ENCODE measurements at regions not wholly inside any gene's neighbourhood (a gene's known extent, or its start where the extent isn't known, plus 50 kb on each side); places are given as distances from the start of the nearest gene placed in this dataset.

DNA sequence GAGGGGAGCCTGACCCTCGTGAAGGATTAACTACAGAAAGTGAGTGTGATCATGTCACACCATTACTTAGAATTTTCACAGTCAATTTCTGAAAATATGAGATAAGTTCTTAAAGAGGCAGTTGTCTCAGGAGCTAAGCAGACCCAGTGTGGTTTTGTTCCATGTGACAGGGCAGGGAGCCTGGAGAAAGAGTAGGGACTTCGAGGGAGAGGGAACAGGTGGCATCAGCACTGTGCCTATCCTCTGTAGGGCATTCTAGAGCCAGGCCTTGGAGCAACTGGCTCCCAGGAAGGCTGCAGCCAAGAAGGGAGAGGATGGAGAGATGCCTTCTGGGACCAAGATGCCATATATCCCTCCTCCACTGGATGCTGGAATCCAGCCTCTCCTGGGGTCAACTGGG, 183.0 kb downstream of the TSHZ3 start:
- DNase-seq: no peak
- no peak overlapping the region for H3K4me3 ChIP-seq

DNA sequence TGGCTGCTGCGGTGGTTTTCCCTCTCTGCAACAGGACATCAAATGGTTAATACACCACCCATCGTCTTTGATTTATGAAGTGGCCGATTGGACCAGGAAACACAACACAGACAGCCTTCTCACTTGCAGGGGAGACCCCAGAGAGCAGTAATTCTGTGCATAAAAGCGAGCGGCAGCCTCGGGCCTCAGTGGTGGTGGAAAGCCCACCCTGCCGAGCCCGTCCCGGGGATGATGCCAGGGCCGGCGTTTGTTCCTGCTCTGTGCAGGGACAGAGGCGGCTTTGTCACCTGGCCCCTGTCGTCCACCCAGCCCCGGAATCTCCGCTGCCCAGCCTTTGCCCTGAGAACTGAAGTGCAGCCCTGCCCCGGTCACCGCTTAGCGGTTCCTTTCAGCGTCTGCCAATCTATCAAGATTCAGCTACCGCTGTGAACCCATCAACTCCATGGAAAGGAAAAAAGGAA, 184.4 kb downstream of the TSHZ3 start:
- TF ChIP-seq, protein P1, sequence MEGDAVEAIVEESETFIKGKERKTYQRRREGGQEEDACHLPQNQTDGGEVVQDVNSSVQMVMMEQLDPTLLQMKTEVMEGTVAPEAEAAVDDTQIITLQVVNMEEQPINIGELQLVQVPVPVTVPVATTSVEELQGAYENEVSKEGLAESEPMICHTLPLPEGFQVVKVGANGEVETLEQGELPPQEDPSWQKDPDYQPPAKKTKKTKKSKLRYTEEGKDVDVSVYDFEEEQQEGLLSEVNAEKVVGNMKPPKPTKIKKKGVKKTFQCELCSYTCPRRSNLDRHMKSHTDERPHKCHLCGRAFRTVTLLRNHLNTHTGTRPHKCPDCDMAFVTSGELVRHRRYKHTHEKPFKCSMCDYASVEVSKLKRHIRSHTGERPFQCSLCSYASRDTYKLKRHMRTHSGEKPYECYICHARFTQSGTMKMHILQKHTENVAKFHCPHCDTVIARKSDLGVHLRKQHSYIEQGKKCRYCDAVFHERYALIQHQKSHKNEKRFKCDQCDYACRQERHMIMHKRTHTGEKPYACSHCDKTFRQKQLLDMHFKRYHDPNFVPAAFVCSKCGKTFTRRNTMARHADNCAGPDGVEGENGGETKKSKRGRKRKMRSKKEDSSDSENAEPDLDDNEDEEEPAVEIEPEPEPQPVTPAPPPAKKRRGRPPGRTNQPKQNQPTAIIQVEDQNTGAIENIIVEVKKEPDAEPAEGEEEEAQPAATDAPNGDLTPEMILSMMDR (IDR thresholded peaks at IDR 0.05; ENCODE audit: borderline replicate concordance): no peak
- DNase-seq: no peak
- Histone ChIP-seq H3K9me3 (replicated peaks) (no peaks in the 10 kb centered on the region), H3K4me3 (no peak overlapping the region), H3K27ac (replicated peaks) (no peak overlapping the region), H3K36me3 (no peaks in the 10 kb centered on the region), H3K4me1 (no peaks in the 10 kb centered on the region), H3K27me3 (ENCODE audit: low read depth) (peaks cover 68% of the 10 kb centered on the region)
- intact Hi-C loops (cut with micrococcal nuclease): no loop called here

More for the DNA sequence above, 183.0 kb downstream of the TSHZ3 start:
- H3K36me3 ChIP-seq: no peaks in the 10 kb centered on the region
- intact Hi-C loops (cut with micrococcal nuclease): no loop called here
- H3K9me3 ChIP-seq (replicated peaks): no peaks in the 10 kb centered on the region
- H3K27ac ChIP-seq (replicated peaks): no peak overlapping the region
- H3K4me1 ChIP-seq: no peaks in the 10 kb centered on the region
- H3K27me3 ChIP-seq (ENCODE audit: low read depth): peaks cover 68% of the 10 kb centered on the region
- TF ChIP-seq, protein P1 (IDR thresholded peaks at IDR 0.05; ENCODE audit: borderline replicate concordance): no peak

DNA sequence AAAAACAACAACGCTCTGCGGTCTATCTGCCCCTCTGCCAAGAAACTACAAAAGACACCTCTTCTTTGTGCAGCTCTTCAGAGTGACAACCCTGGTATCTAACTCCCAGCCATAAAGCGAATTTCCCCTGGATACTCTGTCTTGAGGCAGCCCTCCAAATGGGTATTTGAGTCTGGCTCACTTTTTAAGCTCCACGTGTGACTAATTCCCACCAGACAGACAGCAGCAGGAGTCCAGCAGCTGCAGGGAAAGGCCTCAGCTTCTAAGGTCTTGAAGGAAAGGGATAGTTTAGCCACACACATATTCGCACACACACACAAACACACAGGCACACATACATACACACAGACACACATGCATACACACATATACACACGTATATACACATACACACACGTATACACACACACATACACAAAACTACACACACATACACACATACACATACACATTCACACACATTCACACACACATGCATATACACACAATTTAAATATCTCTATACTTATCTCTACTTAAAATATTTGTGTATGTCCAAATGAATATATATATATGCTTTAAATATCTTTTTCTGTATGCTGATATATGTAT, 188.8 kb downstream of the TSHZ3 start:
- DNase-seq: no peak
- Histone ChIP-seq H3K27me3 (ENCODE audit: low read depth) (peaks cover 43% of the 10 kb centered on the region), H3K9me3 (replicated peaks) (no peaks in the 10 kb centered on the region), H3K4me1 (no peaks in the 10 kb centered on the region), H3K36me3 (no peaks in the 10 kb centered on the region), H3K27ac (replicated peaks) (no peak overlapping the region), H3K4me3 (no peak overlapping the region)
- TF ChIP-seq, protein P1 (IDR thresholded peaks at IDR 0.05; ENCODE audit: borderline replicate concordance): no peak
- intact Hi-C loops (cut with micrococcal nuclease): no loop called here

DNA sequence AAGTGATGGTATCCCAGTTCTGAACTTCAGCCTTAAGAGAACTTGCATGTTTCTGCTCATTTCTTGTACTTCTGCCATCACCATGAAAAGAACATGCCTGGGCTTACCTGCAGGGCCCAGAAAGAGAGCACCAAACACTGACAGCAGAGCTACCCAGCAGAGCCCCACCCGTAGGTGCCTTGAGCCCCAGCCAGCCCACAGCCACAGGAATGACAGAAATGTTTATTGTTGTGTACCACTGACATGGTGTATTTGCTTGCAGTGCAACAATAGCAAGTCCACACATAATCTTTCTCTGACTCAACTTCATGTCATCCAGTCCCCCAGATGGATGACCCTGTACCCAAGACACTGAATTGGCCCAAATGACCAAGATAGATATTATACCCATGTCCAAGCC, 195.2 kb downstream of the TSHZ3 start:
- no peaks in the 10 kb centered on the region for H3K4me1 ChIP-seq
- H3K36me3 ChIP-seq: no peaks in the 10 kb centered on the region
- H3K9me3 ChIP-seq (replicated peaks): no peaks in the 10 kb centered on the region
- TF ChIP-seq, protein P1 (IDR thresholded peaks at IDR 0.05; ENCODE audit: borderline replicate concordance): no peak
- peaks cover 10% of the 10 kb centered on the region for H3K27me3 ChIP-seq (ENCODE audit: low read depth)
- no peak for DNase-seq
- H3K4me3 ChIP-seq: no peak overlapping the region
- no peak overlapping the region for H3K27ac ChIP-seq (replicated peaks)
- intact Hi-C loops (cut with micrococcal nuclease): no loop called here

GRCh38 chr19:31152906-31153305, 196.3 kb downstream of the TSHZ3 start:
- H3K36me3 ChIP-seq: no peaks in the 10 kb centered on the region
- H3K27ac ChIP-seq (replicated peaks): no peak overlapping the region
- intact Hi-C loops (cut with micrococcal nuclease): no loop called here
- peaks cover 19% of the 10 kb centered on the region for H3K27me3 ChIP-seq (ENCODE audit: low read depth)
- no peaks in the 10 kb centered on the region for H3K9me3 ChIP-seq (replicated peaks)
- TF ChIP-seq, protein P1 (IDR thresholded peaks at IDR 0.05; ENCODE audit: borderline replicate concordance): no peak
- no peak for DNase-seq
- no peaks in the 10 kb centered on the region for H3K4me1 ChIP-seq
- H3K4me3 ChIP-seq: no peak overlapping the region

Measured in left ventricle myocardium inferior (tissue), 1 donor.